HepG2 (cell line): ENCODE measurements at regions not wholly inside any gene's neighbourhood (a gene's known extent, or its start where the extent isn't known, plus 50 kb on each side); places are given as distances from the start of the nearest gene placed in this dataset.

Experiments used
- ATAC-seq: fragments of 200-7000 bp; cut with Tn5 transposase; 3 replicates; pipeline ENCODE4 v1.9.1; 2020; ENCODE audit warnings: mild to moderate bottlenecking, moderate library complexity
- BruUV-seq: library from RNA; stranded (reverse); fragments of 400-500 nt; replicated peaks from 2 replicates; lab custom pipeline; 2021; lab: Mats Ljungman, UMichigan
- CTCF ChIA-PET: fragments of 300-600 bp; formaldehyde crosslinking; extraction: SDS; loops from one replicate; lab custom pipeline; 2021; ENCODE audit warnings: low total read pairs, inconsistent platforms, low intra/inter-chr PET ratio; lab: Yijun Ruan, JAX
- POLR2A ChIA-PET: fragments of 350-600 bp; sonication (Branson Sonifier 250); formaldehyde crosslinking; loops from one replicate; lab custom pipeline; 2020; ENCODE audit warnings: antibody characterized with exemption, inconsistent platforms; lab: Yijun Ruan, JAX
- DNase-seq: peaks from one replicate; pipeline ENCODE4 v3.0.0-alpha.2; 2015; ENCODE audit warnings: low spot score
- FAIRE-seq: peaks from 3 replicates; lab custom pipeline; 2011; peaks lifted over from hg19 to GRCh38; lab: Jason Lieb, UNC
- H2AFZ ChIP-seq: one replicate; pipeline ENCODE4 v1.6.1; 2011; ENCODE audit warnings: low read length, inconsistent platforms
- H3K27ac ChIP-seq: fragments of 300-600 bp; 3 replicates; pipeline ENCODE4 v1.8.0; 2011; ENCODE audit warnings: mixed run types, mild to moderate bottlenecking, mixed read lengths, low read length, inconsistent platforms; ENCODE audit not compliant: insufficient read depth; ENCODE audit errors: extremely low read length
- H3K27me3 ChIP-seq, 2 experiments: fragments of 200-600 bp in 1 of 2; 2 replicates in 1 of 2; 3 replicates in 1 of 2; pipeline versions ENCODE4 v1.6.0 to v1.8.0; 2011; ENCODE audit warnings: low read length in 2 of 2, mild to moderate bottlenecking in 2 of 2, moderate library complexity in 2 of 2, inconsistent platforms in 1 of 2; ENCODE audit not compliant: insufficient read depth in 2 of 2, control insufficient read depth in 1 of 2
- H3K36me3 ChIP-seq, 2 experiments: fragments of 200-600 bp in 1 of 2; replicated peaks in 1 of 2; 2 replicates in 1 of 2; 3 replicates in 1 of 2; pipeline versions ENCODE4 v1.5.1 to v1.8.0; 2011; ENCODE audit warnings: low read length in 2 of 2, inconsistent platforms in 1 of 2; ENCODE audit not compliant: insufficient read depth in 2 of 2, control insufficient read depth in 1 of 2
- H3K4me1 ChIP-seq: 2 replicates; pipeline ENCODE4 v1.5.1; 2012; ENCODE audit warnings: low read length, inconsistent platforms; ENCODE audit not compliant: insufficient read depth
- H3K4me2 ChIP-seq: 2 replicates; pipeline ENCODE4 v1.6.0; 2011; ENCODE audit warnings: low read depth, low read length, inconsistent platforms
- H3K4me3 ChIP-seq, 3 experiments: fragments of 200-600 bp in 1 of 3; sonication (generic), shearing (Covaris generic) in 1 of 3; replicated peaks in 1 of 3; 2 replicates each; pipeline ENCODE4 v1.5.1; 2011 to 2016; ENCODE audit warnings: low read length in 3 of 3, inconsistent platforms in 2 of 3, low read depth in 2 of 3, mild to moderate bottlenecking in 2 of 3, control low read depth in 1 of 3, mixed read lengths in 1 of 3; ENCODE audit not compliant: insufficient read depth in 1 of 3
- H3K79me2 ChIP-seq: one replicate; pipeline ENCODE4 v1.6.1; 2011; ENCODE audit warnings: low read length, inconsistent platforms; ENCODE audit not compliant: insufficient read depth
- H3K9ac ChIP-seq: 2 replicates; pipeline ENCODE4 v1.6.0; 2011; ENCODE audit warnings: mild to moderate bottlenecking, low read depth, low read length, inconsistent platforms; ENCODE audit not compliant: insufficient read depth
- H3K9me3 ChIP-seq: 2 replicates; pipeline ENCODE4 v1.5.1; 2012; ENCODE audit warnings: mild to moderate bottlenecking, low read length
- H4K20me1 ChIP-seq: 2 replicates; pipeline ENCODE4 v1.6.0; 2011; ENCODE audit warnings: inconsistent platforms, mild to moderate bottlenecking, low read length, moderate library complexity; ENCODE audit not compliant: insufficient read depth
- BRD4 ChIP-seq: sonication (generic); formaldehyde crosslinking; IDR thresholded peaks from 2 replicates; pipeline ENCODE4 v1.4.0; 2020; ENCODE audit warnings: missing genetic modification reagents
- CREB3 ChIP-seq: sonication (generic); formaldehyde crosslinking; IDR thresholded peaks from 2 replicates; pipeline ENCODE4 v1.5.0; 2020; ENCODE audit warnings: missing genetic modification reagents
- ELK4 ChIP-seq: sonication (generic); formaldehyde crosslinking; IDR thresholded peaks from 2 replicates; pipeline ENCODE4 v1.9.0; 2021; ENCODE audit warnings: missing genetic modification reagents, borderline replicate concordance
- FOXA1 ChIP-seq, 2 experiments: fragments of 450-650 bp in 1 of 2; sonication (generic) in 1 of 2; formaldehyde crosslinking in 1 of 2; IDR thresholded peaks; 2 replicates each; pipeline versions ENCODE4 v1.4.0 to v1.6.1; 2016 to 2020; ENCODE audit warnings: missing genetic modification reagents in 1 of 2
- JDP2 ChIP-seq: sonication (generic); formaldehyde crosslinking; IDR thresholded peaks from 2 replicates; pipeline ENCODE4 v1.8.1; 2022; ENCODE audit warnings: missing genetic modification reagents, borderline replicate concordance
- KLF6 ChIP-seq: IDR thresholded peaks from 2 replicates; pipeline ENCODE4 v1.8.0; 2016; ENCODE audit warnings: missing biosample characterization, missing genetic modification reagents
- MAFF ChIP-seq: IDR thresholded peaks from 2 replicates; pipeline ENCODE4 v1.6.1; 2011; ENCODE audit warnings: low read depth, low read length, improper control_type of control experiment
- NFATC3 ChIP-seq: sonication (generic); formaldehyde crosslinking; IDR thresholded peaks from 2 replicates; pipeline ENCODE4 v1.5.1; 2020; ENCODE audit warnings: mild to moderate bottlenecking, missing genetic modification reagents
- PTBP1 ChIP-seq: fragments of 200-400 bp; formaldehyde crosslinking; IDR thresholded peaks from 2 replicates; pipeline ENCODE4 v1.6.1; 2018; ENCODE audit warnings: low read length, low read depth; ENCODE audit not compliant: poor library complexity, severe bottlenecking
- ZBTB46 ChIP-seq: sonication (generic); formaldehyde crosslinking; IDR thresholded peaks from 2 replicates; pipeline ENCODE4 v1.4.0; 2020; ENCODE audit warnings: mild to moderate bottlenecking, missing genetic modification reagents, borderline replicate concordance
- ZNF619 ChIP-seq: sonication (generic); formaldehyde crosslinking; IDR thresholded peaks from 2 replicates; pipeline ENCODE4 v1.4.0; 2020; ENCODE audit warnings: mild to moderate bottlenecking, missing genetic modification reagents
- ZUFSP ChIP-seq: sonication (generic); formaldehyde crosslinking; IDR thresholded peaks from 2 replicates; pipeline ENCODE4 v1.9.0; 2021; ENCODE audit warnings: missing genetic modification reagents, mild to moderate bottlenecking, borderline replicate concordance
- WGBS: methylation state at CpG from one replicate; pipeline ENCODE4 v1.1.6; 2017; ENCODE audit warnings: low lambda C conversion rate; 5-methylcytosine and 5-hydroxymethylcytosine counted together
- in situ Hi-C: cut with HindIII; loops from 2 replicates; pipeline ENCODE4 v1.10.0; 2017; ENCODE audit warnings: low pct_unique_long_range_greater_than_20kb; ENCODE audit not compliant: extremely low pct_ligation_motif_present
- intact Hi-C: fragments of 100-400 bp; cut with micrococcal nuclease; formaldehyde crosslinking; loops from one replicate; pipeline ENCODE4 v1.10.0; 2022; ENCODE audit not compliant: unreplicated experiment

GRCh38 chr10:36042135-36042534, 400.0 kb upstream of the FZD8 start:
- TF ChIP-seq ELK4 = no peak
- no peak for TF ChIP-seq PTBP1
- no peak for TF ChIP-seq JDP2 (CRISPR knock-in tag)
- no peak for TF ChIP-seq ZBTB46
- TF ChIP-seq ZUFSP = no peak
- TF ChIP-seq NFATC3 (CRISPR knock-in tag) = no peak
- TF ChIP-seq FOXA1 (IDR thresholded peaks at IDR 0.05) = no peak
- TF ChIP-seq FOXA1 (CRISPR knock-in tag; IDR thresholded peaks at IDR 0.05) = no peak
- TF ChIP-seq BRD4 (CRISPR knock-in tag) = no peak
- no peak for TF ChIP-seq MAFF
- TF ChIP-seq ZNF619 (CRISPR knock-in tag) = no peak
- TF ChIP-seq CREB3 = no peak
- no peak for TF ChIP-seq KLF6 (CRISPR knock-in tag)
- TF ChIP-seq, all 625 proteins: peak for 0
- ATAC-seq = no peak
- Histone ChIP-seq H3K9ac (no peak overlapping the region), H3K27me3 (no peaks in the 10 kb centered on the region; a peak in 1 of 5 replicates), H3K4me1 (no peaks in the 10 kb centered on the region), H2AFZ (no peak overlapping the region), H4K20me1 (no peaks in the 10 kb centered on the region), H3K79me2 (no peaks in the 10 kb centered on the region), H3K4me3 (no peak overlapping the region), H3K36me3 (no peaks in the 10 kb centered on the region), H3K4me2 (no peak overlapping the region), H3K9me3 (no peaks in the 10 kb centered on the region), H3K27ac (no peak overlapping the region)
- POLR2A ChIA-PET = no interaction called here
- CTCF ChIA-PET = no interaction called here
- WGBS = 14% methylated on average over 1 of the region's 2 CpGs
- in situ Hi-C loops (no loop called here), intact Hi-C loops (no loop called here)
- FAIRE-seq = no peak
- no TSS peak for BruUV-seq
- DNase-seq = no peak
